ENCODE measurements at regions not wholly inside any gene's neighbourhood (a gene's known extent, or its start where the extent isn't known, plus 50 kb on each side); places are given as distances from the start of the nearest gene placed in this dataset.

DNA sequence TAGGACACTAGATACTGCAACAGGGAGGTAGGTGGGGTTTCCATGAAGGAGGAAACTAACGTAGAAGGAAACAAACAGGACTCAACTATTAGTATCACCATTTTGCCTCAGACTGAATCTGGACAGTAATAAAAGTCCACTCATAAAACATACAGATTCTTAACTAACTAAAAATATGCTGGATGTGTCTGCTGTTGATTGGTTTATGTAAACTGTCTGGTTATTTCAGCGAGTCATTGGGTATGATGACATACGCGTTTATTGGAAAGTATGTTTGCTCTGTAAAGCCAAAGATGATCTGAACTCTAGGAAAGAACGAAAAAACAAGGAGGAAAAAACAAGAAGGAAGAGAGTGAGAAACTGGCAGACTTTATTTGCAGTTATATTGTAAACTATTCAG is 1816.1 kb upstream of the LRRTM1 start:
- no peak for DNase-seq (ENCODE audit: extremely low read depth in 1 of 4, low spot score in 3 of 4)
- no peak for FAIRE-seq

More for the DNA sequence above, 1816.1 kb upstream of the LRRTM1 start:
- intact Hi-C loops (cut with micrococcal nuclease) (no loop called here), in situ Hi-C loops (cut with MboI) (no loop called here)
- Histone ChIP-seq H3K9me3 (replicated peaks; ENCODE audit: control insufficient read depth, insufficient read depth, low read depth, low read length) (no peaks in the 10 kb centered on the region; the same call in 1 of the 2 replicates), H3K36me3 (ENCODE audit: control insufficient read depth, insufficient read depth, low read length) (no peaks in the 10 kb centered on the region), H3K27ac (ENCODE audit: extremely low read depth, low read depth, low read length) (no peak overlapping the region), H4K20me1 (replicated peaks; ENCODE audit: control insufficient read depth, insufficient read depth, low read length) (no peaks in the 10 kb centered on the region), H3K9me1 (ENCODE audit: control insufficient read depth, insufficient read depth, low read length) (no peaks in the 10 kb centered on the region), H2AFZ (ENCODE audit: low read depth, low read length) (no peak overlapping the region), H3K79me2 (ENCODE audit: control insufficient read depth, insufficient read depth, low read length) (no peaks in the 10 kb centered on the region), H3K4me1 (replicated peaks in 1 of 2; ENCODE audit: control insufficient read depth in 2 of 2, insufficient read depth in 2 of 2, low read length in 2 of 2) (no peaks in the 10 kb centered on the region), H3K9ac (ENCODE audit: insufficient read depth in 1 of 2, low read depth in 2 of 2, low read length in 2 of 2) (no peak overlapping the region), H3K4me2 (ENCODE audit: insufficient read depth, low read length) (no peak overlapping the region), H3K27me3 (ENCODE audit: control insufficient read depth in 2 of 2, insufficient read depth in 2 of 2, low read length in 2 of 2) (no peaks in the 10 kb centered on the region), H3K4me3 (no peak overlapping the region)
- TF ChIP-seq THRAP3 (IDR thresholded peaks at IDR 0.05; ENCODE audit: borderline replicate concordance) (no peak), CBFB (CRISPR knock-in tag; IDR thresholded peaks at IDR 0.05) (no peak), LCOR (CRISPR knock-in tag; IDR thresholded peaks at IDR 0.05) (no peak), ZNF146 (CRISPR knock-in tag; IDR thresholded peaks at IDR 0.05; ENCODE audit: unreplicated experiment) (no peak), POLR2AphosphoS2 (IDR thresholded peaks at IDR 0.05; ENCODE audit: low read length) (no peak), KLF6 (CRISPR knock-in tag; IDR thresholded peaks at IDR 0.05; ENCODE audit: borderline replicate concordance) (no peak), SMARCE1 (IDR thresholded peaks at IDR 0.05) (no peak), TFAM (CRISPR knock-in tag; conservative IDR thresholded peaks at IDR 0.05) (no peak), NCOA4 (IDR thresholded peaks at IDR 0.05; ENCODE audit: partially characterized antibody) (no peak), ZNF282 (CRISPR knock-in tag; IDR thresholded peaks at IDR 0.05) (no peak)
- TF ChIP-seq, protein P1, sequence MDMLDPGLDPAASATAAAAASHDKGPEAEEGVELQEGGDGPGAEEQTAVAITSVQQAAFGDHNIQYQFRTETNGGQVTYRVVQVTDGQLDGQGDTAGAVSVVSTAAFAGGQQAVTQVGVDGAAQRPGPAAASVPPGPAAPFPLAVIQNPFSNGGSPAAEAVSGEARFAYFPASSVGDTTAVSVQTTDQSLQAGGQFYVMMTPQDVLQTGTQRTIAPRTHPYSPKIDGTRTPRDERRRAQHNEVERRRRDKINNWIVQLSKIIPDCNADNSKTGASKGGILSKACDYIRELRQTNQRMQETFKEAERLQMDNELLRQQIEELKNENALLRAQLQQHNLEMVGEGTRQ (CRISPR knock-in tag; IDR thresholded peaks at IDR 0.05) = no peak
- TF ChIP-seq, protein P2, sequence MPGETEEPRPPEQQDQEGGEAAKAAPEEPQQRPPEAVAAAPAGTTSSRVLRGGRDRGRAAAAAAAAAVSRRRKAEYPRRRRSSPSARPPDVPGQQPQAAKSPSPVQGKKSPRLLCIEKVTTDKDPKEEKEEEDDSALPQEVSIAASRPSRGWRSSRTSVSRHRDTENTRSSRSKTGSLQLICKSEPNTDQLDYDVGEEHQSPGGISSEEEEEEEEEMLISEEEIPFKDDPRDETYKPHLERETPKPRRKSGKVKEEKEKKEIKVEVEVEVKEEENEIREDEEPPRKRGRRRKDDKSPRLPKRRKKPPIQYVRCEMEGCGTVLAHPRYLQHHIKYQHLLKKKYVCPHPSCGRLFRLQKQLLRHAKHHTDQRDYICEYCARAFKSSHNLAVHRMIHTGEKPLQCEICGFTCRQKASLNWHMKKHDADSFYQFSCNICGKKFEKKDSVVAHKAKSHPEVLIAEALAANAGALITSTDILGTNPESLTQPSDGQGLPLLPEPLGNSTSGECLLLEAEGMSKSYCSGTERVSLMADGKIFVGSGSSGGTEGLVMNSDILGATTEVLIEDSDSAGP (CRISPR knock-in tag; IDR thresholded peaks at IDR 0.05) = no peak
- no peak for ATAC-seq
- 0% methylated on average over 3 of the region's 5 CpGs for WGBS (ENCODE audit: insufficient coverage, low coverage, missing lambda C conversion rate)
- BruUV-seq (replicated peaks) = no TSS peak
- ChIA-PET CTCF (ENCODE audit: low intra/inter-chr PET ratio) (no interaction called here), POLR2A (no interaction called here)
